Left lung (tissue), 4 donors: ENCODE measurements at regions not wholly inside any gene's neighbourhood (a gene's known extent, or its start where the extent isn't known, plus 50 kb on each side); places are given as distances from the start of the nearest gene placed in this dataset.

Experiments used
- ATAC-seq: fragments of 200-7000 bp; cut with Tn5 transposase; one replicate; pipeline ENCODE4 v1.9.1; 2020; ENCODE audit warnings: moderate library complexity
- DNase-seq, 4 donors: peaks; one replicate each; pipeline ENCODE4 v3.0.0-alpha.2; 2013 to 2020
- H3K27ac ChIP-seq, 2 donors: fragments of 200-600 bp; sonication (generic) in 1 of 2; one replicate each; pipeline versions ENCODE4 v1.5.0 to v1.8.0; 2020 to 2021
- H3K27me3 ChIP-seq, 2 donors: fragments of 200-600 bp; sonication (generic) in 1 of 2; one replicate each; pipeline versions ENCODE4 v1.5.0 to v1.8.0; 2020 to 2021
- H3K36me3 ChIP-seq, 2 donors: fragments of 200-600 bp; sonication (generic) in 1 of 2; one replicate each; pipeline versions ENCODE4 v1.5.0 to v1.8.0; 2020 to 2021
- H3K4me1 ChIP-seq, 2 donors: fragments of 200-600 bp; one replicate each; pipeline ENCODE4 v1.8.0; 2021
- H3K4me3 ChIP-seq, 2 donors: fragments of 200-600 bp; sonication (generic) in 1 of 2; one replicate each; pipeline versions ENCODE4 v1.5.0 to v1.8.0; 2020 to 2021; ENCODE audit warnings: mild to moderate bottlenecking in 1 of 2
- H3K9me3 ChIP-seq, 2 donors: fragments of 200-600 bp; sonication (generic) in 1 of 2; one replicate each; pipeline versions ENCODE4 v1.5.0 to v1.8.0; 2020 to 2021
- CTCF ChIP-seq, 2 donors: fragments of 200-600 bp; sonication (generic) in 1 of 2; IDR thresholded peaks; one replicate each; pipeline versions ENCODE4 v1.5.0 to v1.8.0; 2021; ENCODE audit warnings: antibody characterized with exemption in 2 of 2
- intact Hi-C, 2 donors: fragments of 100-400 bp; cut with DNase I; formaldehyde crosslinking; loops; one replicate each; pipeline versions ENCODE4 v1.11.2 to v1.14.2; 2022
- donor health status: DM: no; HTN: yes; CAD: no.
- donor health status: DM: no; HTN: no; CAD: no.

GRCh38 chr1:222168621-222169020 lies 379.3 kb downstream of the HHIPL2 start:
- no peak for TF ChIP-seq CTCF (IDR thresholded peaks at IDR 0.05)
- H3K27ac ChIP-seq, result no peak overlapping the region
- H3K9me3 ChIP-seq, result peaks cover 3 to 13% of the 10 kb centered on the region in 2 donors
- intact Hi-C loops, result no loop called here
- no peak for ATAC-seq
- H3K36me3 ChIP-seq, result no peaks in the 10 kb centered on the region
- no peak for DNase-seq
- no peak overlapping the region for H3K4me3 ChIP-seq
- no peaks in the 10 kb centered on the region for H3K27me3 ChIP-seq
- H3K4me1 ChIP-seq, result no peaks in the 10 kb centered on the region

- TF ChIP-seq CTCF (IDR thresholded peaks at IDR 0.05), result no peak
- Histone ChIP-seq H3K4me3 (no peak overlapping the region), H3K27ac (no peak overlapping the region), H3K4me1 (no peaks in the 10 kb centered on the region), H3K27me3 (no peaks in the 10 kb centered on the region), H3K36me3 (no peaks in the 10 kb centered on the region), H3K9me3 (peaks cover 3 to 10% of the 10 kb centered on the region in 2 donors)
- no peak for ATAC-seq
- intact Hi-C loops, result no loop called here
- DNase-seq, result no peak
Observed at GRCh38 chr1:222167896-222168295, 380.0 kb downstream of the HHIPL2 start.

- TF ChIP-seq CTCF (IDR thresholded peaks at IDR 0.05), result peak; percentile 45 to 64
- Histone ChIP-seq H3K27ac (no peak overlapping the region), H3K4me3 (no peak overlapping the region), H3K27me3 (no peaks in the 10 kb centered on the region), H3K36me3 (no peaks in the 10 kb centered on the region), H3K4me1 (no peaks in the 10 kb centered on the region), H3K9me3 (peaks cover 3% of the 10 kb centered on the region in 2 donors)
- intact Hi-C loops, result no loop called here
- ATAC-seq (peak; percentile 63), DNase-seq (peak in 2 of 4 donors; percentile 3 to 49)
Observed at GRCh38 chr1:222167111-222167510, 380.8 kb downstream of the HHIPL2 start.

- no peaks in the 10 kb centered on the region for H3K4me1 ChIP-seq
- no peaks in the 10 kb centered on the region for H3K36me3 ChIP-seq
- H3K27ac ChIP-seq, result no peak overlapping the region
- no peak for TF ChIP-seq CTCF (IDR thresholded peaks at IDR 0.05)
- DNase-seq (peak in 1 of 4 donors; percentile 13), ATAC-seq (no peak)
- intact Hi-C loops, result no loop called here
- H3K27me3 ChIP-seq, result no peaks in the 10 kb centered on the region
- H3K9me3 ChIP-seq, result no peaks in the 10 kb centered on the region
- H3K4me3 ChIP-seq, result no peak overlapping the region
Observed at GRCh38 chr1:222165629-222166028, 382.3 kb downstream of the HHIPL2 start.

- no peaks in the 10 kb centered on the region for H3K4me1 ChIP-seq
- intact Hi-C loops, result no loop called here
- TF ChIP-seq CTCF (IDR thresholded peaks at IDR 0.05), result no peak
- ATAC-seq (no peak), DNase-seq (no peak)
- no peaks in the 10 kb centered on the region for H3K27me3 ChIP-seq
- H3K9me3 ChIP-seq, result peaks cover 0 to 2% of the 10 kb centered on the region in 2 donors
- H3K36me3 ChIP-seq, result no peaks in the 10 kb centered on the region
- no peak overlapping the region for H3K27ac ChIP-seq
- no peak overlapping the region for H3K4me3 ChIP-seq
Observed at GRCh38 chr1:222163895-222164294, 384.0 kb downstream of the HHIPL2 start.
